Ishikawa (cell line): ENCODE measurements at regions not wholly inside any gene's neighbourhood (a gene's known extent, or its start where the extent isn't known, plus 50 kb on each side); places are given as distances from the start of the nearest gene placed in this dataset.

Experiments used
- CEBPB ChIP-seq: IDR thresholded peaks from 2 replicates; pipeline ENCODE4 v1.6.1; 2012
- CREB1 ChIP-seq: IDR thresholded peaks from 2 replicates; pipeline ENCODE4 v1.6.1; 2012; ENCODE audit warnings: low read depth
- EGR1 ChIP-seq: IDR thresholded peaks from 2 replicates; pipeline ENCODE4 v1.6.1; 2012
- EP300 ChIP-seq: IDR thresholded peaks from 2 replicates; pipeline ENCODE4 v1.6.1; 2012; ENCODE audit warnings: borderline replicate concordance
- FOXM1 ChIP-seq: IDR thresholded peaks from 2 replicates; pipeline ENCODE4 v1.6.1; 2012; ENCODE audit warnings: low read depth, borderline replicate concordance
- NFIC ChIP-seq: IDR thresholded peaks from 2 replicates; pipeline ENCODE4 v1.6.1; 2012
- RAD21 ChIP-seq: IDR thresholded peaks from 2 replicates; pipeline ENCODE4 v1.6.1; 2012; ENCODE audit warnings: low read depth
- TAF1 ChIP-seq: IDR thresholded peaks from 2 replicates; pipeline ENCODE4 v1.6.1; 2012; ENCODE audit warnings: low read depth, mild to moderate bottlenecking
- TCF12 ChIP-seq: IDR thresholded peaks from 2 replicates; pipeline ENCODE4 v1.6.1; 2012; ENCODE audit warnings: low read depth
- TEAD4 ChIP-seq: IDR thresholded peaks from 2 replicates; pipeline ENCODE4 v1.6.1; 2012
- YY1 ChIP-seq: IDR thresholded peaks from 2 replicates; pipeline ENCODE4 v1.6.1; 2012; ENCODE audit warnings: low read depth
- ZBTB7A ChIP-seq: IDR thresholded peaks from 2 replicates; pipeline ENCODE4 v1.6.1; 2012; ENCODE audit warnings: low read depth
- TF ChIP-seq, protein P1 (sequence below): IDR thresholded peaks from 2 replicates; pipeline ENCODE4 v1.6.1; 2012
- TF ChIP-seq, protein P2 (sequence below): IDR thresholded peaks from 2 replicates; pipeline ENCODE4 v1.6.1; 2012
- TF ChIP-seq, protein P3 (sequence below): IDR thresholded peaks from 2 replicates; pipeline ENCODE4 v1.6.1; 2012; ENCODE audit warnings: low read depth, mild to moderate bottlenecking

DNA sequence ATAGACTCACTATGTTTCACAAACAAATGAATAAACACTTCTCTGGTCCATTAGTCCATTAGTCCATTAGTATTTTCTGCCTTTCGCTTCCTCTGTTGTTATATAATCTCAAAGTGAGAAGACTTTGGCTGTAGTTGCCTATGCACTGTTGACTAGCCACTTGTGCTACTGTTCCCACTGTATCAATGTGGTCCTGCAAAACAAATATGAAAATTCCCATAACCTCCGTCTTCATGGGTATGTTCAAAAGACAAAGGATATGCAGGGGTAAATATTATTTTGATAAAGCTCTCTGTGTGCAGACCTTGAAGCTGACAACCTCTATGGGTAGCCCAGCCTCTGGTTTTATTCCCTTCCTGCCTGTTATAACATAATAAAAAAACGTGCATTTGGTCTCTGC is 77.8 kb downstream of the DIO2 start:
- TF ChIP-seq FOXM1 (no peak), EP300 (no peak), EGR1 (no peak), ZBTB7A (no peak), TEAD4 (no peak), TAF1 (no peak), NFIC (no peak), RAD21 (no peak), TCF12 (no peak)
- TF ChIP-seq, protein P1, sequence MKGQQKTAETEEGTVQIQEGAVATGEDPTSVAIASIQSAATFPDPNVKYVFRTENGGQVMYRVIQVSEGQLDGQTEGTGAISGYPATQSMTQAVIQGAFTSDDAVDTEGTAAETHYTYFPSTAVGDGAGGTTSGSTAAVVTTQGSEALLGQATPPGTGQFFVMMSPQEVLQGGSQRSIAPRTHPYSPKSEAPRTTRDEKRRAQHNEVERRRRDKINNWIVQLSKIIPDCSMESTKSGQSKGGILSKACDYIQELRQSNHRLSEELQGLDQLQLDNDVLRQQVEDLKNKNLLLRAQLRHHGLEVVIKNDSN: no peak
- TF ChIP-seq, protein P2, sequence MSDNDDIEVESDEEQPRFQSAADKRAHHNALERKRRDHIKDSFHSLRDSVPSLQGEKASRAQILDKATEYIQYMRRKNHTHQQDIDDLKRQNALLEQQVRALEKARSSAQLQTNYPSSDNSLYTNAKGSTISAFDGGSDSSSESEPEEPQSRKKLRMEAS: no peak

DNA sequence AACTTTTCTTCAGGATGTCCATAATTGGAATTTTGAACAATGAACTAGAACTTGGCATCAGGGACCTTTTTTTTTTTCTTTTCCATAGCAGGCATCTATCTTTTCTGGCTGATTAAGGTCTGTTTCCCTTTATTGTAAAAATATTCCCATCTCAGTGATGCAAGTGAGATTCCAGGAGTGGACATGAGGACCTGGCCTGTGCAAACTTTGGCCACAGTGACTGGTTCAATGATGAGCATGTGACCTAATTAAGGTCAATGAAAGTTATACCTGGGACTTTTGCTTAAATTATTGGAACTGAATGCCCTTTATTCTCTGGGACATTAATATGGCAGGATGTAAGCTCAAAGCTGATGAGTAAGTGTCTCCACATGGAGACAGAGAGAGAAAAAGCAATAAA is 83.8 kb downstream of the DIO2 start:
- TF ChIP-seq, protein P1: no peak
- TF ChIP-seq ZBTB7A (no peak), TAF1 (no peak), YY1 (no peak), FOXM1 (no peak), NFIC (no peak), TCF12 (no peak), EGR1 (no peak), CEBPB (no peak), TEAD4 (no peak)

DNA sequence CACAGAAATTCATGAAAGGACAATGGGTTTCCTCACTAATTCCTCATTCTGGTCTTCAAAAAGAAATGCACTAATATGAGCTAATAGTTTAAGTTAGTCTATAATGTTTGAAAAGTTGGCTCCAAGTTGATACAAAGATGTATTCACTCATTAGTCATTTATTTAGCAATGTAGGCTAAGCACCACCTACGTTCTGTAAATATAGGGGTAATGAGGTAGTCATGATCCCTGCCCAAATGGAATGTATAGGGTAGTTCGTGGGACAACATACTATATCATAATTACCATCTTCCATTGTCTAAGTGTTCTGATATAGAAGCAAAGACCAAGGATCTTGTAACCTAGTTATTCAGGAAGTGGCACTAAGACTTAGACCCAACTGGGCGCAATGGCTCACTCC is 86.5 kb downstream of the DIO2 start:
- TF ChIP-seq RAD21: no peak
- TF ChIP-seq TCF12: no peak
- TF ChIP-seq NFIC: no peak
- TF ChIP-seq TAF1: no peak
- no peak for TF ChIP-seq CREB1
- TF ChIP-seq TEAD4: no peak
- TF ChIP-seq, protein P3, sequence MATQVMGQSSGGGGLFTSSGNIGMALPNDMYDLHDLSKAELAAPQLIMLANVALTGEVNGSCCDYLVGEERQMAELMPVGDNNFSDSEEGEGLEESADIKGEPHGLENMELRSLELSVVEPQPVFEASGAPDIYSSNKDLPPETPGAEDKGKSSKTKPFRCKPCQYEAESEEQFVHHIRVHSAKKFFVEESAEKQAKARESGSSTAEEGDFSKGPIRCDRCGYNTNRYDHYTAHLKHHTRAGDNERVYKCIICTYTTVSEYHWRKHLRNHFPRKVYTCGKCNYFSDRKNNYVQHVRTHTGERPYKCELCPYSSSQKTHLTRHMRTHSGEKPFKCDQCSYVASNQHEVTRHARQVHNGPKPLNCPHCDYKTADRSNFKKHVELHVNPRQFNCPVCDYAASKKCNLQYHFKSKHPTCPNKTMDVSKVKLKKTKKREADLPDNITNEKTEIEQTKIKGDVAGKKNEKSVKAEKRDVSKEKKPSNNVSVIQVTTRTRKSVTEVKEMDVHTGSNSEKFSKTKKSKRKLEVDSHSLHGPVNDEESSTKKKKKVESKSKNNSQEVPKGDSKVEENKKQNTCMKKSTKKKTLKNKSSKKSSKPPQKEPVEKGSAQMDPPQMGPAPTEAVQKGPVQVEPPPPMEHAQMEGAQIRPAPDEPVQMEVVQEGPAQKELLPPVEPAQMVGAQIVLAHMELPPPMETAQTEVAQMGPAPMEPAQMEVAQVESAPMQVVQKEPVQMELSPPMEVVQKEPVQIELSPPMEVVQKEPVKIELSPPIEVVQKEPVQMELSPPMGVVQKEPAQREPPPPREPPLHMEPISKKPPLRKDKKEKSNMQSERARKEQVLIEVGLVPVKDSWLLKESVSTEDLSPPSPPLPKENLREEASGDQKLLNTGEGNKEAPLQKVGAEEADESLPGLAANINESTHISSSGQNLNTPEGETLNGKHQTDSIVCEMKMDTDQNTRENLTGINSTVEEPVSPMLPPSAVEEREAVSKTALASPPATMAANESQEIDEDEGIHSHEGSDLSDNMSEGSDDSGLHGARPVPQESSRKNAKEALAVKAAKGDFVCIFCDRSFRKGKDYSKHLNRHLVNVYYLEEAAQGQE: no peak
- TF ChIP-seq YY1: no peak
- no peak for TF ChIP-seq CEBPB
- TF ChIP-seq, protein P2: no peak
- no peak for TF ChIP-seq ZBTB7A
- TF ChIP-seq EGR1: no peak
- no peak for TF ChIP-seq EP300
- no peak for TF ChIP-seq FOXM1
- TF ChIP-seq, protein P1: no peak

DNA sequence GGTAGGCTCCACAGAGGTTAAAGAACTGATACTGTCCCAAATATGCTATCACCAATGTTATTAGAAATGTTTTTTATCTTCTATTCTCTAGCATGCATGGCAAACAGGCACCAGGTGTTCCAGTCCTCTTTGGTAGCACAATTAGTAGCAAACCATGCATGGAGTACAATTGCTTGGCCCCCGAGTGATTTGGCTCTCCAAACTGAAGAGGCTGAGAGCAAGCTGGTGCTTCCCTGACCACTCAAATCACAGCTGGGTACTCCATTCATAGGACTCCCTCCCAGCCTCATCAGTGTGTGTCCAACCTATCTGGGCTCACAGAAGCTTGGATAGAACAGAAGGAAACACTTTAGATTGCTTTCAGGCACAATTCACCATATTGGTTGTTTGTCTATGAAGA is 93.4 kb downstream of the DIO2 start:
- TF ChIP-seq CEBPB: no peak
- no peak for TF ChIP-seq ZBTB7A
- TF ChIP-seq, protein P2: no peak

DNA sequence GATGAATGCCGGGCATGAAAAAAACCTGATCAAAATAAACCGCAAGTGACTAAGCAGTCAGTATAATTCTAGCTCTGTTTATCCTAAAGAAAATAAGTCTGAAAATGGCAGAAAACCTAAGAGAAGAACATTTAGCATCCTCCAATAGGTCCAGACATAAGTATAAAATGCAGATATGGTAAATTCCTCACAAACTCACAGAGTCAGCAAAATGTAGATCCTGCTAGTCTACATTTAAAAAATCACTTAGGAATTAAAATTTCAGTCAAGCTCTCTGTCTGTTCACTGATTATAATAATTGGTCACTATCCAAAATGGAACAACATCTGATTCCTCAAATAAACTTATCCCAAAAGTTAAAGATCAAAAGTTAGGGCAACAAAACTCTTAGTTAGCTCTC is 95.1 kb downstream of the DIO2 start:
- no peak for TF ChIP-seq CEBPB
- TF ChIP-seq YY1: no peak

DNA sequence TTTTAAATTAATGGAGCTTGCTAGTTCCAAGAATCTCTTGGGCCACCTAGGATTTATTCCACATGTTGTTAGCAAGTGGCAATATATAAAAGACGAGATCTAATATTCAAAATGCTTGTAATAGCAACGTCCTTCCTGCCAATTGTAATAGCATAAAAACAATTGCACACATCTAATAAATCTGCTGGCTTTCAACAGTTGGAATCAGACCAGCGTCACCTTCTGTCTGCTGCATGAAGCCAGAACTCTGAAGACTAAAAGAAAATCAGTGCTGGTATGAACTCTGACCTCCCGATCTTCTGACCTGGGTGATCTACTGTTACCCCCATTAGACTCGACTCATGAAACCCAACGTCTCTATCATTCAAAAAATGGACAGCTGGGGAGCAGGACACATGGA is 100.6 kb downstream of the DIO2 start:
- TF ChIP-seq CREB1: no peak
- no peak for TF ChIP-seq TCF12
- TF ChIP-seq, protein P1: no peak
- TF ChIP-seq, protein P2: no peak
- TF ChIP-seq TEAD4: no peak
- no peak for TF ChIP-seq NFIC
- no peak for TF ChIP-seq EP300
- TF ChIP-seq EGR1: no peak
- no peak for TF ChIP-seq CEBPB
- TF ChIP-seq YY1: no peak
- TF ChIP-seq, protein P3: no peak
- no peak for TF ChIP-seq ZBTB7A
